Activated CD4-positive, alpha-beta T cell treated with anti-CD3 and anti-CD28 coated beads, Interleukin-2, amount 50 U/mL, for 16 hours (primary cell): ENCODE measurements at regions not wholly inside any gene's neighbourhood (a gene's known extent, or its start where the extent isn't known, plus 50 kb on each side); places are given as distances from the start of the nearest gene placed in this dataset.
A peak's percentile ranks its signal among the peaks of the same experiment; 100 is the strongest.
"Not testable (repeated sequence)": the region's sequence is repeated elsewhere in the genome, so short reads cannot be mapped to it uniquely, and the experiment has no call there.

ENCODE experiments used
- DNase-seq: peaks from one replicate; pipeline ENCODE4 v3.0.0-alpha.2; 2020

GRCh38 chr7:136166521-136166920, 189.4 kb upstream of the MTPN start:
- no peak for DNase-seq

- no peak for DNase-seq
These were observed 186.2 kb upstream of the MTPN start for GRCh38 chr7:136163340-136163801.

- no peak for DNase-seq
These were observed 173.2 kb upstream of the MTPN start for GRCh38 chr7:136150311-136150710.

- no peak for DNase-seq
These were observed 171.8 kb upstream of the MTPN start for GRCh38 chr7:136148920-136149319.

GRCh38 chr7:136146925-136147324, 169.8 kb upstream of the MTPN start:
- no peak for DNase-seq

- no peak for DNase-seq
These were observed 167.0 kb upstream of the MTPN start for GRCh38 chr7:136144182-136144581.

- DNase-seq = no peak
These were observed 166.1 kb upstream of the MTPN start for GRCh38 chr7:136143271-136143670.

GRCh38 chr7:136142583-136142982, 165.4 kb upstream of the MTPN start:
- no peak for DNase-seq

GRCh38 chr7:136140469-136140868, 163.3 kb upstream of the MTPN start:
- DNase-seq = no peak

- peak; percentile 5 for DNase-seq
These were observed 162.3 kb upstream of the MTPN start for GRCh38 chr7:136139417-136139816.

GRCh38 chr7:136138991-136139390, 161.8 kb upstream of the MTPN start:
- DNase-seq = no peak

- no peak for DNase-seq
These were observed 159.8 kb upstream of the MTPN start for GRCh38 chr7:136136906-136137454.

GRCh38 chr7:136134503-136134902, 157.3 kb upstream of the MTPN start:
- DNase-seq = no peak

GRCh38 chr7:136133551-136133950, 156.4 kb upstream of the MTPN start:
- DNase-seq = no peak

- DNase-seq = peak; percentile 53
These were observed 154.1 kb upstream of the MTPN start for GRCh38 chr7:136131304-136131630.

GRCh38 chr7:136130511-136131303, 153.5 kb upstream of the MTPN start:
- DNase-seq = peak; percentile 58

GRCh38 chr7:136128050-136128449, 150.9 kb upstream of the MTPN start:
- no peak for DNase-seq

GRCh38 chr7:136123352-136123751, 146.2 kb upstream of the MTPN start:
- DNase-seq = no peak

GRCh38 chr7:136122026-136122425, 144.9 kb upstream of the MTPN start:
- DNase-seq = no peak

GRCh38 chr7:136117539-136117938, 140.4 kb upstream of the MTPN start:
- DNase-seq = no peak

- no peak for DNase-seq
These were observed 139.0 kb upstream of the MTPN start for GRCh38 chr7:136116186-136116585.

- DNase-seq = peak; percentile 70
These were observed 138.0 kb upstream of the MTPN start for GRCh38 chr7:136114966-136115762.

GRCh38 chr7:136114467-136114866, 137.3 kb upstream of the MTPN start:
- DNase-seq = not testable (repeated sequence)

- DNase-seq = not testable (repeated sequence)
These were observed 131.9 kb upstream of the MTPN start for GRCh38 chr7:136109037-136109436.
